ENCODE measurements at regions not wholly inside any gene's neighbourhood (a gene's known extent, or its start where the extent isn't known, plus 50 kb on each side); places are given as distances from the start of the nearest gene placed in this dataset.

- TF ChIP-seq ZNF565 (CRISPR knock-in tag; conservative IDR thresholded peaks at IDR 0.05; ENCODE audit: low read depth) = no peak
- TF ChIP-seq OSR1 (CRISPR knock-in tag; IDR thresholded peaks at IDR 0.05) = no peak
- TF ChIP-seq TCF4 (CRISPR knock-in tag; IDR thresholded peaks at IDR 0.05; ENCODE audit: borderline replicate concordance) = no peak
- no peak for TF ChIP-seq ZNF70 (CRISPR knock-in tag; IDR thresholded peaks at IDR 0.05)
- no peak for TF ChIP-seq CREB5 (CRISPR knock-in tag; IDR thresholded peaks at IDR 0.05; ENCODE audit: low read depth)
- no peak for TF ChIP-seq TOX (CRISPR knock-in tag; IDR thresholded peaks at IDR 0.05; ENCODE audit: borderline replicate concordance)
- no peak for TF ChIP-seq PATZ1 (CRISPR knock-in tag; IDR thresholded peaks at IDR 0.05; ENCODE audit: borderline replicate concordance)
- TF ChIP-seq ZC3H10 (CRISPR knock-in tag; IDR thresholded peaks at IDR 0.05) = no peak
- TF ChIP-seq ZFP30 (CRISPR knock-in tag; IDR thresholded peaks at IDR 0.05) = no peak
- TF ChIP-seq RARB (CRISPR knock-in tag; IDR thresholded peaks at IDR 0.05) = no peak
Observed at GRCh38 chr20:48247961-48248360, 462.7 kb upstream of the SULF2 start.

All from SK-N-SH treated with all-trans-retinoic acid at 6 μM for 48 hours (cell line).